Ovary (tissue), 1 donor: ENCODE measurements at regions not wholly inside any gene's neighbourhood (a gene's known extent, or its start where the extent isn't known, plus 50 kb on each side); places are given as distances from the start of the nearest gene placed in this dataset.

Source experiments
- EP300 ChIP-seq: sonication (generic); formaldehyde crosslinking; IDR thresholded peaks from one replicate; pipeline ENCODE4 v1.6.1; 2017; ENCODE audit warnings: antibody characterized with exemption
- POLR2A ChIP-seq: fragments of 450-650 bp; IDR thresholded peaks from one replicate; pipeline ENCODE4 v1.6.1; 2017; ENCODE audit warnings: antibody characterized with exemption, mild to moderate bottlenecking, moderate library complexity

- no peak for TF ChIP-seq EP300
- TF ChIP-seq POLR2A, result no peak
Measured at GRCh38 chr18:32588191-32588590, 117.5 kb upstream of the GAREM1 start.
